GM21786 (cell line): ENCODE measurements at regions not wholly inside any gene's neighbourhood (a gene's known extent, or its start where the extent isn't known, plus 50 kb on each side); places are given as distances from the start of the nearest gene placed in this dataset.
"Not testable (repeated sequence)": the region's sequence is repeated elsewhere in the genome, so short reads cannot be mapped to it uniquely, and the experiment has no call there.

ENCODE experiments used
- ATAC-seq: cut with Tn5 transposase; IDR thresholded peaks from one replicate; pipeline ENCODE4 v1.9.1; 2021; ENCODE audit not compliant: unreplicated experiment

DNA sequence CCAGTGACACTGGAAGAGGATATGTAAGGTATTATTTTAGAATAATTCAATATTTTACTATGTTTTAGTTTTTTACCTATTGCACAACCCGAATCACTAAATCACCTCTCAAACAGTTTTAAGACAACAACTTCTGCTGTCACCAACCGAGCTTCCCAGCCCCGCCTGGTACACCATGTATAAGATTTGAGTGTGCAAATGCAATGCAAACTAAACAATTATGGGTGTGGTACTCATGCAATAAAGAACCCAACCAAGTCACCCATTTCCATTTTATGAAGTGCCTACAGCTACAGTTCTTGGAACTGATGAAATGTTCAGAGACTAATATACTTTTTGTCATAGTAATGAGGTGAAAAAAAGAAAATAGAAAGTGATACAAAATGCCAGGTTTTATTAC lies 256.2 kb downstream of the TAFA4 start:
- no peak for ATAC-seq

DNA sequence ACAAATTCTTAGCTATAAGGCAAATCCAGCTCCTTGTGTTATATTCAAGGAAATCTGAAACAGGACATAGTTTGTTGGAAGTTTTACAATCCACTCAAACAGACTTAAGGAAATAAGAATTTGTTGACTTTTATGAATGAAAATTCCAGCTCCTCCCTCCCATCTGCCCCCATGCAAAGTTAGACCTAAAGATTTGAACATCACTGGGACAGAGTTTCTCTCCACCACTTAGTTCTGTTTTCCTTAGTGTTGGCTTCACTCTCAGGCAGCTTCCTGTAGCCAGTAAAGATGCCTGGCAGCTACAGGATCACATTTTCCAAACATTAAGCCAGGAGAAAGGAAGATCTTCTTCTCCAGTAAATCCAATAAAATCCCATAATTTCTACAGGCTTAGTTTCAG lies 265.0 kb downstream of the TAFA4 start:
- no peak for ATAC-seq

- ATAC-seq, result no peak
Measured at GRCh38 chr3:68666429-68667136, 265.8 kb downstream of the TAFA4 start.

DNA sequence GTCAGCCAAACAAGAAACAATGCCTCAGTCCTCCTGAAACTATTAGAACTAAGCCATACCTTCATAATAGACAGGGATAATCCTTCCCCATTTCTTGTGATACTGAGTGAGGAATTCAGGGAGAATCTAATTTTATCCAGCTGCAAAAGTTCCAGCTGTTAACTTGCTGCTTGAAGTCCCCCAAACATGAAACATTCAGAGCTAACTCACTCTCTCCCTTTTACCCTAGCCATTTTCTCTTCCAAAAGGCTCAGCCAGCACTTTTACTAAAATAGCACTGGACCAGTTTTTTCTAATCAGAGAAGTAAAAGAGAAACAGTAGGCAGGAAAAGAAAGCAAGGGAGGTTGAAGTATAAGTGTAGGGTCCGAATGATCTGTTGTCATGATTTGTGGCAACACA lies 268.1 kb downstream of the TAFA4 start:
- no peak for ATAC-seq

DNA sequence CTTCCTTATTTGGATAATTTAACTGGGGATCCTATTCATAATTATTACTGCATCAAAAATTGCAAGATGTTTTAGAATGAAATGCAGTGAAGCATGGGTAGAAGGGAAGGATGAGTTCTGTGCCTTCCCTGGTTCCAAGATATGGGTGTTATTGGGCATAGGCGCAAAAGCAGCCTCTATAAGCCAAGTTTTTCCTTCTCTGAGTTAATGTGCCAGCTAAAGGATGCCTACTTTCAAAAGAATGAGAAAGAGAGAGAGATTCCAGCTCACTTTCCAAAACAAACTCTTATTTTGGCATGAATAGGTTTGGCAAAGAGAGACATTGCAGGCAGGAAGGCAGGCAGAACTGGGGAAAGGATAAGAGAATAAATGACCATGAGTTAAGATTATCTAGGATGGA lies 270.2 kb downstream of the TAFA4 start:
- no peak for ATAC-seq

DNA sequence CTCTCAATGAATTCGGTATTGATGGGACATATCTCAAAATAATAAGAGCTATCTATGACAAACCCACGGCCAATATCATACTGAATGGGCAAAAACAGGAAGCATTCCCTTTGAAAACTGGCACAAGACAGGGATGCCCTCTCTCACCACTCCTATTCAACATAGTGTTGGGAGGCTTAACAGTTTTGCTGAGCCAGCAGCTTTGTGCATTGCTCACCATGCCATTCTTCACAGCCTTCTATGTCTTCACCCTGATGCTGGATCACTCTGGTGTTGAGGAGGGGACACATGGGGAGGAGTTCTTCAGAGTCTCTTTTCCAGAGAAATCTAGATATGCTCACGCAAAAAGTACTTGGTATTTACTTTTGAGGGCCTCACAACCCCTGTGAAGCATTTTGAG lies 281.7 kb downstream of the TAFA4 start:
- not testable (repeated sequence) for ATAC-seq

GRCh38 chr3:68648494-68648893 lies 283.9 kb downstream of the TAFA4 start:
- no peak for ATAC-seq

DNA sequence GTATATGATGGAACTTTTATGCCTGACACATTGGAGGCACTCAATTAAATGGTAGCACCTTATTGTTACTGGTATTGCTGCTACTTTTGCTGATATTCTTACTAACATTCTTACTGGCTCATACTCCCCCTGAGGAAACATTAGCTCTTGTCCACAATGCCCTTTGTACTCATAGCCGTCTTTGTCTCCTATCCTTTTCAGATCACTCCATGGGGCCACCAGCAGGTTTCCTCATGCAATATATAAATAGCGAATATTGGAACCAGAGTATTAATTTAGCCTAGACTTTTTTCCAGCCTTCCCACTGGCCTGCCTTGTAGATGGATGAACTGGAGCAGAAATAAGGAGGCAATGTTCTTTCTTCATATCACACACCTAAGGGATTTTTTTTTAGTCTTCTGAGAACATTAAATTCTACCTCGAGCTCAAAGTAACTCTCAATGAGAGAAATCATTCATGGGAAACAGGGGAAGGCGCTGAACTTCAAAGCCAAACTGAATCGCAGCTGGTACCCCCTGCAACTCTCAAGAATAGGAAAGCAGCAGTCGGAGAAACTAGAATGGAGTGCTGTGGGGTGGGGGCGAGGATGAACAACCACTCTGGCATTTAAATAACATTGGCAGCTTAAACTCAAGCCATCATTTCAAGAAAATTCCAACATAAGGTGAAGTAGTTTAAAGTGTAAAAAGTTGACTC lies 300.3 kb downstream of the TAFA4 start:
- no peak for ATAC-seq

DNA sequence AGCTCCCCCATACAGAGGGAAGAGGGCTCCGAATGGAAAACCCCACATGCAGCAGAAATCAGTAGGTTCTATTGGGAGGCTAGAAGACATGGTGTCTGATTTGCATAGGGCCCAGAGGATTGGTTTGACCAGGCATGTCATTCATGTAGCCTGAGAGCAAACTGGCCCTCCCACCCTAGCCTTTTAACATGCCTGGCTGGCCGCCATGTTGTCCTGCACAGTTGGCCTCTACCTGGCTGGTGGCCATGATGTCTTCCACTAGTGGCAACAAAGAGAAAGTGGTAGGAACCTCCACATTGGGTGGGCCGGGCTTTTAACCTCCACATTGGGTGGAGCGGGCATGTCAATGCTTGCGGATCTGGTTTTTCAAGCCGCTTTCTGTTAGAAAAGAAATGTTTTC lies 312.1 kb downstream of the TAFA4 start:
- no peak for ATAC-seq

GRCh38 chr3:68614087-68614486 lies 318.3 kb downstream of the TAFA4 start:
- ATAC-seq, result no peak

- ATAC-seq, result no peak
Measured at GRCh38 chr3:68571321-68571720, 361.0 kb downstream of the TAFA4 start.

- no peak for ATAC-seq
Measured at GRCh38 chr3:68560728-68561127, 371.6 kb downstream of the TAFA4 start.

- ATAC-seq, result no peak
Measured at GRCh38 chr3:68535782-68536181, 396.6 kb downstream of the TAFA4 start.

- no peak for ATAC-seq
Measured at GRCh38 chr3:68523330-68523729, 409.0 kb downstream of the TAFA4 start.

DNA sequence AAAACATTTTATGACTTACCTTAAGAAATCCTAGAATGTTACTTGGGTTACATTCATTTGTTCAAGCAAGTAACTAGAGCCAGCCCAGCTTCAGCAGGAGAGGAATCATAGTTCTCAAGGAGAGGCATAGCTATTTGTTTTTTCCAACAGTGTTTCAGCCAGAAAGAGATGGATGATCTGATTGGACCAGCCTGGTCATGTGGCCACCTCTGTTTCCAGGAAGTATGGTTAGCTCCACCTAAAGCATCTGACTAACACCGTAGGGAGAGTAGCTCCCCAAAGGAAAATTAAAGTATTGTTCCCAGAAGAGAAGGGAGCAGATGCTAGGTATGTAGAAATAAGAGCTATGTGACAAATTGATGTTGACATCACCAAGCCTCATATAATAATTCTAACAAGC lies 417.1 kb downstream of the TAFA4 start:
- no peak for ATAC-seq

DNA sequence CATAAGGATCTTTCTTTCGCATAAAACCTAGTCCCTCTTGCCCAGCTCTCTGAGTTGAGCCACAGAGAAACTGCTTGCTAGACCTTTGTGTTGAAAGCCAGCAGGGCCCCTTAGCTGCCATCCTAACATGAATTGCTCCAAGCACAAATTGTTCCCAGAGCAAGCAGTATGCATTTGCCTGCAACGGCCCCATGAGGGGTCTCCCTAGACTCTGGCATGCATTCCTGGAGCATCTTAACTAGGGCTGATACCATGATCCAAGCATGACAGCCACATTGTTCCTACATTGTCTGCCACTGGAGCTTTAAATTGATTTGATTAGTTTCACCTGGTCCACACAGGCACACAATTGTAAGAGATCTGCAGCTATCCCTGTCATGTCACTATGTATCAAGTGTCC lies 428.1 kb downstream of the TAFA4 start:
- ATAC-seq, result no peak

DNA sequence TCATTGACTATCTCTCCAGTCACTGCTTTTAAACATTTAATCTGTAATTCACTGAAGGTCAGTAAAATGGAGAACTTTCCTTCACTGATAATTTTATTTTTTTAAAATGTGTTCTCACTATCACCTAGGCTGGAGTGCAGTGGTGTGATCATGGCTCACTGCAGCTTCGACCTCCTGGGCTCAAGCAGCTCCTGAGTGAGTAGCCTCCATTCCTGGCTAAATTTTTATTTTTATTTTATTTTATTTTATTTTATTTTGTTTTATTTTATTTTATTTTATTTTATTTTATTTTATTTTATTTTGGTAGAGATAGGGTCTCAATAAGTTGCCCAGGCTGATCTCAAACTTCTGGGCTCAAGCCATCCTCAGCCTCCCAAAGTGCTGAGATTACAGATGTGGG lies 446.5 kb downstream of the TAFA4 start:
- not testable (repeated sequence) for ATAC-seq

GRCh38 chr3:68485051-68485450 lies 447.3 kb downstream of the TAFA4 start:
- no peak for ATAC-seq

GRCh38 chr3:68483601-68484000 lies 448.7 kb downstream of the TAFA4 start:
- no peak for ATAC-seq

DNA sequence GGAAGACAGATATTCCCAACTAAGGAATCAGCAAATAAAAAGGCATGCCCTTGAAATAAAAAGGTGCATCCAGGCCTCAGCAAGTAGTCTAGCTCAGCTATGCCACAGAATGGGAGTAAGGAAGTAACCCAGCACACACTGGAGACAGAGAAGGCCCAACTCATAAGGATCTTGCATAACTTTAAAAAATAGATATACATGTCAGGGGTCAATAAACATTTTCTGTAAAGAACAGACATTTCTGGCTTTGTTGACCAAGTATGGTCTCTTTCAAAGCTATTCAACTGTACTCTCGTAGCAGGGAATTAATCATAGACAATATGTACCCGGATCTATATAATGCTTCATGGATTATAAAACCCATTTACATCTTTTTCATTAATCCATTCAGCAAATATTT lies 449.3 kb downstream of the TAFA4 start:
- no peak for ATAC-seq

DNA sequence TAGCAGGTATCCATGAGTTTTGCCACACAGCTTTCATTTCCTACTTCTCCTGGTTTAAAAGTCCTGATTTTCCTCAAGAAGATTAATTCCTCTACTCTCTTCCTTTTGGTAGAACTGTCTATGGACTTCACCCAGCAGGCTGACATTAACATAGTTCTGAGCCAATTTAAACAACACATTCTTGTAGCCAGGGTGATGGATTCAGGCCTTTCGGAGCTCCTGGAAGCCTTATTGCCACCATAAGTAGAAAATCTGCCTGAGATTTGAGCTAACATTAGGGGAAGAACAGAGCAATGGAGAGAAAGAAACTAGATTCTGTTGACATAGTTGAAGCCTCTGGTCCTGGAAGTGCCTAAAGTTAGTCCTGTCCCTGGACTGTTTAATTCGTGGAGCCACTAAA lies 449.8 kb downstream of the TAFA4 start:
- no peak for ATAC-seq

DNA sequence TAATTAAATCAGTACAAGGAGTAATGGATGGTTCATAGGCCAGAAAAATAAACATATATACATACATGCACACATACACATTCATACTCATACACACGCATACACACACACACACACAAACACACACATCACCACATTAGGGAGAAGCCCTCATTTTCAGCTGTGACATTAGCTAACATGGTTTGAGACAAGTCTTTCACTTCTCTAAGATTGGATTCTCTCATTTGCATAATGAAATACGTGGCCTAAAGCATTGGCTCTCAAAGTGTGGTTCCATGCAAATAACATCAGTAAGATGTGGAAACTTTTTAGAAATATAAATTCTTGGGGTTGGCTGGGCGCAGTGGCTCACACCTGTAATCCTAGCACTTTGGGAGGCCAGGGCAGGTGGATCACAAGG lies 452.6 kb downstream of the TAFA4 start:
- ATAC-seq, result no peak
